ENCODE measurements at regions not wholly inside any gene's neighbourhood (a gene's known extent, or its start where the extent isn't known, plus 50 kb on each side); places are given as distances from the start of the nearest gene placed in this dataset.

GRCh38 chr2:104788742-104789455 lies 65.0 kb upstream of the POU3F3 start:
- H3K36me3 ChIP-seq, result no peaks in the 10 kb centered on the region
- no peaks in the 10 kb centered on the region for H3K4me1 ChIP-seq
- DNase-seq (ENCODE audit: low spot score in 2 of 2), result no peak
- H3K9me3 ChIP-seq, result no peaks in the 10 kb centered on the region
- no peak overlapping the region for H3K4me3 ChIP-seq
- H3K27me3 ChIP-seq, result peaks cover 0 to 5% of the 10 kb centered on the region in 2 donors
- no peak overlapping the region for H3K27ac ChIP-seq
- TF ChIP-seq CTCF (IDR thresholded peaks at IDR 0.05) (no peak), POLR2A (IDR thresholded peaks at IDR 0.05) (no peak), EP300 (IDR thresholded peaks at IDR 0.05) (no peak)
- WGBS, 2 donors, result 61 to 63% methylated on average over 16 of the region's 16 CpGs

- DNase-seq (ENCODE audit: low spot score in 2 of 2), result peak in 1 of 2 donors; percentile 12
- H3K36me3 ChIP-seq, result no peaks in the 10 kb centered on the region
- H3K27me3 ChIP-seq, result peaks cover 0 to 5% of the 10 kb centered on the region in 2 donors
- H3K4me3 ChIP-seq, result no peak overlapping the region
- no peak for TF ChIP-seq POLR2A (IDR thresholded peaks at IDR 0.05)
- no peak for TF ChIP-seq EP300 (IDR thresholded peaks at IDR 0.05)
- TF ChIP-seq CTCF (IDR thresholded peaks at IDR 0.05), result no peak
- no peak overlapping the region for H3K27ac ChIP-seq
- H3K9me3 ChIP-seq, result no peaks in the 10 kb centered on the region
- WGBS, 2 donors, result 39 to 46% methylated on average over 18 of the region's 18 CpGs
- H3K4me1 ChIP-seq, result no peaks in the 10 kb centered on the region
Observed at GRCh38 chr2:104790100-104790811, 63.7 kb upstream of the POU3F3 start.

- H3K36me3 ChIP-seq, result no peaks in the 10 kb centered on the region
- H3K9me3 ChIP-seq, result no peaks in the 10 kb centered on the region
- H3K27me3 ChIP-seq, result peaks cover 0 to 5% of the 10 kb centered on the region in 2 donors
- H3K4me1 ChIP-seq, result no peaks in the 10 kb centered on the region
- H3K27ac ChIP-seq, result no peak overlapping the region
- TF ChIP-seq EP300 (IDR thresholded peaks at IDR 0.05) (no peak), CTCF (IDR thresholded peaks at IDR 0.05) (no peak), POLR2A (IDR thresholded peaks at IDR 0.05) (no peak)
- no peak overlapping the region for H3K4me3 ChIP-seq
- no peak for DNase-seq (ENCODE audit: low spot score in 2 of 2)
- 66% methylated on average over 4 of the region's 4 CpGs for WGBS, 2 donors
Observed at GRCh38 chr2:104790901-104791495, 62.9 kb upstream of the POU3F3 start.

- H3K4me3 ChIP-seq, result no peak overlapping the region
- H3K4me1 ChIP-seq, result no peaks in the 10 kb centered on the region
- H3K27ac ChIP-seq, result no peak overlapping the region
- peaks cover 0 to under 1% of the 10 kb centered on the region in 2 donors for H3K27me3 ChIP-seq
- WGBS, 2 donors, result 82 to 88% methylated on average over 4 of the region's 4 CpGs
- TF ChIP-seq CTCF (IDR thresholded peaks at IDR 0.05), result no peak
- TF ChIP-seq POLR2A (IDR thresholded peaks at IDR 0.05), result no peak
- TF ChIP-seq EP300 (IDR thresholded peaks at IDR 0.05), result no peak
- no peaks in the 10 kb centered on the region for H3K9me3 ChIP-seq
- H3K36me3 ChIP-seq, result no peaks in the 10 kb centered on the region
- no peak for DNase-seq (ENCODE audit: low spot score in 2 of 2)
Observed at GRCh38 chr2:104793966-104794365, 59.9 kb upstream of the POU3F3 start.

- TF ChIP-seq CTCF (IDR thresholded peaks at IDR 0.05), result no peak
- TF ChIP-seq POLR2A (IDR thresholded peaks at IDR 0.05), result no peak
- TF ChIP-seq EP300 (IDR thresholded peaks at IDR 0.05), result no peak
- WGBS, 2 donors, result 35 to 47% methylated on average over 2 of the region's 2 CpGs
- Histone ChIP-seq H3K4me1 (no peaks in the 10 kb centered on the region), H3K27me3 (no peaks in the 10 kb centered on the region), H3K9me3 (no peaks in the 10 kb centered on the region), H3K36me3 (no peaks in the 10 kb centered on the region), H3K4me3 (no peak overlapping the region), H3K27ac (no peak overlapping the region)
- DNase-seq (ENCODE audit: low spot score in 2 of 2), result no peak
Observed at GRCh38 chr2:104794441-104794840, 59.5 kb upstream of the POU3F3 start.
